ENCODE measurements at regions not wholly inside any gene's neighbourhood (a gene's known extent, or its start where the extent isn't known, plus 50 kb on each side); places are given as distances from the start of the nearest gene placed in this dataset.

DNA sequence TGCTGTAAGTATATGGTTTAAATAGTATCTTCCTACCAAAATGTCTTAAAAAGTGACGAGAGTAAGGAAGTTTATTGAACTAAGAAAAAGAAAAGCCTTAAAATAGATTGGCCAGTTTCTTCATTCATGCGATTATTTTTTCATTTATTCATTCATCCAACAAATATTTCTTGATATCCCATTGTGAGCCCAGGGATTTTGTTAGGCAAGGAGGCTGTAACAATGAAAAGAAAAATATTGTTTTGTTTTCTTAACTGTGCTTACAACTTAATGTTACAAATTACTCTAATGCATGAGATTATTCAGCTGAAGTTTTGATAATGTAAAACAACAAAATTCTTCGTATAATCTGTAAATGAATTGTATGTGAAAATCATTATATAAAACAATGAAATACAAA, 882.0 kb downstream of the LTN1 start:
- no peak overlapping the region for H3K4me3 ChIP-seq (ENCODE audit: control insufficient read depth in 1 of 7, extremely low read depth in 1 of 7, insufficient read depth in 4 of 7, low read depth in 2 of 7, low read length in 6 of 7)
- no CpG with 5 or more reads among the region's 3 CpGs for WGBS (ENCODE audit: insufficient coverage)
- H3K27ac ChIP-seq (ENCODE audit: insufficient read depth in 1 of 2, low read depth in 1 of 2, low read length in 2 of 2, poor library complexity in 1 of 2, severe bottlenecking in 2 of 2) = no peak overlapping the region
- H3K27me3 ChIP-seq (replicated peaks in 2 of 5; ENCODE audit: control insufficient read depth in 4 of 5, insufficient read depth in 5 of 5, low read length in 4 of 5) = no peaks in the 10 kb centered on the region
- no peaks in the 10 kb centered on the region for H3K4me1 ChIP-seq (ENCODE audit: control extremely low read depth in 1 of 4, control insufficient read depth in 4 of 4, insufficient read depth in 4 of 4, low read length in 3 of 4)
- no peaks in the 10 kb centered on the region for H3K36me3 ChIP-seq (ENCODE audit: control insufficient read depth in 4 of 4, insufficient read depth in 4 of 4, low read length in 3 of 4)
- ChIA-PET POLR2A (no interaction called here), CTCF (interaction anchor here (0.9 kb wide), 1 partner anchor 22 kb away, joined by 5 read pairs; no protein-coding TSS in a partner anchor)
- DNase-seq = no peak
- H3K9me3 ChIP-seq (ENCODE audit: control extremely low read depth in 1 of 5, control insufficient read depth in 4 of 5, insufficient read depth in 2 of 5, low read depth in 1 of 5, low read length in 4 of 5) = no peaks in the 10 kb centered on the region

DNA sequence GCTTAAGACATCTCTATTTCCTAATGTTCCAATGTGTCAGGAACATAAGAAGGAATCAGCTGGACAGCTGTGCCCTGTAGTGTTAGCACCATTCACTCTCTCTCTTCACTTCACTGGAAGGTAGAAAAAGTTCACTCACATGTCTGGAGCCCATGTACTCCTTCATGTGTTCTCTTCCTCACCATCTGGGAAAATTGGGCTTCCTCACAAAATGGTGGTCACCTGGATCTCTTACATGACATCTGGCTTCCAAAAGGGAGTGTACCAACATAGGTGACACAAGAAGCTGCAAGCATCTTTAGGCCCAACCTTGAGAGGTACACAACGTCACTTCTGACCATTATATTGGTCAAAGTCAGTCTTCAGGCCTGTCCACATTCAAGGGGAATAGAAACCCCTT, 882.6 kb downstream of the LTN1 start:
- ChIA-PET CTCF (no interaction called here), POLR2A (no interaction called here)
- no CpG with 5 or more reads among the region's 1 CpG for WGBS (ENCODE audit: insufficient coverage)
- Histone ChIP-seq H3K36me3 (ENCODE audit: control insufficient read depth in 4 of 4, insufficient read depth in 4 of 4, low read length in 3 of 4) (no peaks in the 10 kb centered on the region), H3K4me3 (ENCODE audit: control insufficient read depth in 1 of 7, extremely low read depth in 1 of 7, insufficient read depth in 4 of 7, low read depth in 2 of 7, low read length in 6 of 7) (no peak overlapping the region), H3K27me3 (replicated peaks in 2 of 5; ENCODE audit: control insufficient read depth in 4 of 5, insufficient read depth in 5 of 5, low read length in 4 of 5) (no peaks in the 10 kb centered on the region), H3K9me3 (ENCODE audit: control extremely low read depth in 1 of 5, control insufficient read depth in 4 of 5, insufficient read depth in 2 of 5, low read depth in 1 of 5, low read length in 4 of 5) (no peaks in the 10 kb centered on the region), H3K4me1 (ENCODE audit: control extremely low read depth in 1 of 4, control insufficient read depth in 4 of 4, insufficient read depth in 4 of 4, low read length in 3 of 4) (no peaks in the 10 kb centered on the region), H3K27ac (ENCODE audit: insufficient read depth in 1 of 2, low read depth in 1 of 2, low read length in 2 of 2, poor library complexity in 1 of 2, severe bottlenecking in 2 of 2) (no peak overlapping the region)
- no peak for DNase-seq

GRCh38 chr21:28106370-28106890, 886.2 kb downstream of the LTN1 start:
- no peaks in the 10 kb centered on the region for H3K27me3 ChIP-seq (replicated peaks in 2 of 5; ENCODE audit: control insufficient read depth in 4 of 5, insufficient read depth in 5 of 5, low read length in 4 of 5)
- ChIA-PET POLR2A (no interaction called here), CTCF (no interaction called here)
- H3K4me3 ChIP-seq (ENCODE audit: control insufficient read depth in 1 of 7, extremely low read depth in 1 of 7, insufficient read depth in 4 of 7, low read depth in 2 of 7, low read length in 6 of 7) = no peak overlapping the region
- no peaks in the 10 kb centered on the region for H3K36me3 ChIP-seq (ENCODE audit: control insufficient read depth in 4 of 4, insufficient read depth in 4 of 4, low read length in 3 of 4)
- DNase-seq = no peak
- no peaks in the 10 kb centered on the region for H3K4me1 ChIP-seq (ENCODE audit: control extremely low read depth in 1 of 4, control insufficient read depth in 4 of 4, insufficient read depth in 4 of 4, low read length in 3 of 4)
- WGBS (ENCODE audit: insufficient coverage) = 100% methylated on average over 2 of the region's 3 CpGs
- H3K27ac ChIP-seq (ENCODE audit: insufficient read depth in 1 of 2, low read depth in 1 of 2, low read length in 2 of 2, poor library complexity in 1 of 2, severe bottlenecking in 2 of 2) = no peak overlapping the region
- H3K9me3 ChIP-seq (ENCODE audit: control extremely low read depth in 1 of 5, control insufficient read depth in 4 of 5, insufficient read depth in 2 of 5, low read depth in 1 of 5, low read length in 4 of 5) = no peaks in the 10 kb centered on the region

- Histone ChIP-seq H3K27me3 (replicated peaks in 2 of 5; ENCODE audit: control insufficient read depth in 4 of 5, insufficient read depth in 5 of 5, low read length in 4 of 5) (no peaks in the 10 kb centered on the region), H3K9me3 (ENCODE audit: control extremely low read depth in 1 of 5, control insufficient read depth in 4 of 5, insufficient read depth in 2 of 5, low read depth in 1 of 5, low read length in 4 of 5) (no peaks in the 10 kb centered on the region), H3K4me3 (ENCODE audit: control insufficient read depth in 1 of 7, extremely low read depth in 1 of 7, insufficient read depth in 4 of 7, low read depth in 2 of 7, low read length in 6 of 7) (no peak overlapping the region), H3K27ac (ENCODE audit: insufficient read depth in 1 of 2, low read depth in 1 of 2, low read length in 2 of 2, poor library complexity in 1 of 2, severe bottlenecking in 2 of 2) (no peak overlapping the region), H3K4me1 (ENCODE audit: control extremely low read depth in 1 of 4, control insufficient read depth in 4 of 4, insufficient read depth in 4 of 4, low read length in 3 of 4) (peaks cover 0 to 1% (median under 1%) of the 10 kb centered on the region in 4 experiments), H3K36me3 (ENCODE audit: control insufficient read depth in 4 of 4, insufficient read depth in 4 of 4, low read length in 3 of 4) (no peaks in the 10 kb centered on the region)
- no peak for DNase-seq
- ChIA-PET CTCF (no interaction called here), POLR2A (no interaction called here)
- 100% methylated on average over 3 of the region's 5 CpGs for WGBS (ENCODE audit: insufficient coverage)
Observed at GRCh38 chr21:28104346-28104745, 888.3 kb downstream of the LTN1 start.

- no peak for DNase-seq
- no peak overlapping the region for H3K27ac ChIP-seq (ENCODE audit: insufficient read depth in 1 of 2, low read depth in 1 of 2, low read length in 2 of 2, poor library complexity in 1 of 2, severe bottlenecking in 2 of 2)
- H3K36me3 ChIP-seq (ENCODE audit: control insufficient read depth in 4 of 4, insufficient read depth in 4 of 4, low read length in 3 of 4) = no peaks in the 10 kb centered on the region
- POLR2A ChIA-PET = no interaction called here
- CTCF ChIA-PET = interaction anchor here (0.8 kb wide), 1 partner anchor 8 kb away, joined by 3 read pairs; no protein-coding TSS in a partner anchor
- WGBS (ENCODE audit: insufficient coverage) = 85% methylated on average over 2 of the region's 5 CpGs
- H3K27me3 ChIP-seq (replicated peaks in 2 of 5; ENCODE audit: control insufficient read depth in 4 of 5, insufficient read depth in 5 of 5, low read length in 4 of 5) = no peaks in the 10 kb centered on the region
- no peak overlapping the region for H3K4me3 ChIP-seq (ENCODE audit: control insufficient read depth in 1 of 7, extremely low read depth in 1 of 7, insufficient read depth in 4 of 7, low read depth in 2 of 7, low read length in 6 of 7)
- H3K9me3 ChIP-seq (ENCODE audit: control extremely low read depth in 1 of 5, control insufficient read depth in 4 of 5, insufficient read depth in 2 of 5, low read depth in 1 of 5, low read length in 4 of 5) = no peaks in the 10 kb centered on the region
- peaks cover 0 to 5% (median 2%) of the 10 kb centered on the region in 4 experiments for H3K4me1 ChIP-seq (ENCODE audit: control extremely low read depth in 1 of 4, control insufficient read depth in 4 of 4, insufficient read depth in 4 of 4, low read length in 3 of 4)
Observed at GRCh38 chr21:28100366-28100765, 892.3 kb downstream of the LTN1 start.

DNA sequence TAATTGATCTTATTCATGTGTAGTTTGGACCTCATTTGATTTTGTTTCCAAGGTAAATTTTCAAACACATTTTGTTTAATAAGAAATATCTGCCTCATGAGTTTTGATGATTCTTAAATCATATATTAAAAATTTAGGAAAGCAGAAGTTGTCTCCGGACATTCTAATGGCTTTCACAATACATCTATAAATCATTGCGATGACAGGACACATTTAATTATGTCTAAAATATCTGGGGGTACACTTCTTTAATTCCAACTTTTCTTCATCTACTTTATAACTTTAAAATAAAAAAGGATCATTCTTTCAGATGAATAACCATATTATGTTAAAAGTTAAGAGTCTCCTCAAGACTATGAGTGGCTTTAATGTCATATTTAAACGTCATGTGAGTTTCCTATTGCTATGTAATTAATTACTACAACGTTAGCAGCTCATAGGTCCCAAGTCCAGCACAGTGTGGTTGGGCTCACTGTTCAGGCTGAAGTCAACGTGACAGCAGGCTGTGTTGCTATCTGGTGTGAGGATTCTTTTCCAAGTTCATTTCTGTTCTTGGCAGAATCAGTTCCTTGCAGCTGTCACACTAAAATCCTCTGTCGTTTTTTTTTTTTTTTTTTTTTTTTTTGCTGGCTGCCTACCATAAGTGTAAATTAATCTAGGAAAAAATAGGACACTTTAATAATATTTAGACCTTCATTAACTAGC, 893.5 kb downstream of the LTN1 start:
- Histone ChIP-seq H3K4me3 (ENCODE audit: control insufficient read depth in 1 of 7, extremely low read depth in 1 of 7, insufficient read depth in 4 of 7, low read depth in 2 of 7, low read length in 6 of 7) (no peak overlapping the region), H3K27ac (ENCODE audit: insufficient read depth in 1 of 2, low read depth in 1 of 2, low read length in 2 of 2, poor library complexity in 1 of 2, severe bottlenecking in 2 of 2) (no peak overlapping the region), H3K27me3 (replicated peaks in 2 of 5; ENCODE audit: control insufficient read depth in 4 of 5, insufficient read depth in 5 of 5, low read length in 4 of 5) (no peaks in the 10 kb centered on the region), H3K4me1 (ENCODE audit: control extremely low read depth in 1 of 4, control insufficient read depth in 4 of 4, insufficient read depth in 4 of 4, low read length in 3 of 4) (peaks cover 0 to 5% (median 2%) of the 10 kb centered on the region in 4 experiments), H3K36me3 (ENCODE audit: control insufficient read depth in 4 of 4, insufficient read depth in 4 of 4, low read length in 3 of 4) (no peaks in the 10 kb centered on the region), H3K9me3 (ENCODE audit: control extremely low read depth in 1 of 5, control insufficient read depth in 4 of 5, insufficient read depth in 2 of 5, low read depth in 1 of 5, low read length in 4 of 5) (no peaks in the 10 kb centered on the region)
- peak in 2 of 3 donors; percentile 55 to 58 for DNase-seq
- WGBS (ENCODE audit: insufficient coverage) = no CpG with 5 or more reads among the region's 6 CpGs
- CTCF ChIA-PET = interaction anchor here (0.8 kb wide), 1 partner anchor 9 kb away, joined by 3 read pairs; no protein-coding TSS in a partner anchor
- POLR2A ChIA-PET = interaction anchor here (0.6 kb wide), 1 partner anchor 1607 kb away, joined by 4 read pairs; no protein-coding TSS in a partner anchor

DNA sequence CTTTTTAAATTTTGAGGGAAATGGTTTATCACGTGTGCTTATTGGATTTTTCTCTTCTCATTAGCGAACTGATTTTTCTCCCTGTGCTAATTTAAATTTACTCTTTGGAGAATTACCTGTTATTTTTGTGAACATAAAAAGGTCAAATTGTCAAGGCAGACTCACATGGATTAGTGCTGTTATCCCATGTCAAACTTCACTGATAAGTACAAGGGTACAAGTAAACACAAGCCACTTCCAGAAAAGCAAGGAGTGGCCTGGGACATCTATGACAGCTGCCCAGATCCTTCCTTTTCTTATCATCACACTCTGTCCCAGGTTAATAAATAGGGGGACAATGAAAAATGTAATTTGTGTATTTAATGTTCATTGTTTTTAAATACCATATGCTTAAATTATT, 901.2 kb downstream of the LTN1 start:
- no CpG with 5 or more reads among the region's 2 CpGs for WGBS (ENCODE audit: insufficient coverage)
- H3K4me3 ChIP-seq (ENCODE audit: control insufficient read depth in 1 of 7, extremely low read depth in 1 of 7, insufficient read depth in 4 of 7, low read depth in 2 of 7, low read length in 6 of 7) = no peak overlapping the region
- POLR2A ChIA-PET = no interaction called here
- CTCF ChIA-PET = no interaction called here
- H3K9me3 ChIP-seq (ENCODE audit: control extremely low read depth in 1 of 5, control insufficient read depth in 4 of 5, insufficient read depth in 2 of 5, low read depth in 1 of 5, low read length in 4 of 5) = no peaks in the 10 kb centered on the region
- H3K27ac ChIP-seq (ENCODE audit: insufficient read depth in 1 of 2, low read depth in 1 of 2, low read length in 2 of 2, poor library complexity in 1 of 2, severe bottlenecking in 2 of 2) = no peak overlapping the region
- peaks cover 0 to 5% (median 2%) of the 10 kb centered on the region in 4 experiments for H3K4me1 ChIP-seq (ENCODE audit: control extremely low read depth in 1 of 4, control insufficient read depth in 4 of 4, insufficient read depth in 4 of 4, low read length in 3 of 4)
- H3K36me3 ChIP-seq (ENCODE audit: control insufficient read depth in 4 of 4, insufficient read depth in 4 of 4, low read length in 3 of 4) = no peaks in the 10 kb centered on the region
- no peak for DNase-seq
- no peaks in the 10 kb centered on the region for H3K27me3 ChIP-seq (replicated peaks in 2 of 5; ENCODE audit: control insufficient read depth in 4 of 5, insufficient read depth in 5 of 5, low read length in 4 of 5)

Measured in common myeloid progenitor, CD34-positive (primary cell).